ENCODE measurements at regions not wholly inside any gene's neighbourhood (a gene's known extent, or its start where the extent isn't known, plus 50 kb on each side); places are given as distances from the start of the nearest gene placed in this dataset.

DNA sequence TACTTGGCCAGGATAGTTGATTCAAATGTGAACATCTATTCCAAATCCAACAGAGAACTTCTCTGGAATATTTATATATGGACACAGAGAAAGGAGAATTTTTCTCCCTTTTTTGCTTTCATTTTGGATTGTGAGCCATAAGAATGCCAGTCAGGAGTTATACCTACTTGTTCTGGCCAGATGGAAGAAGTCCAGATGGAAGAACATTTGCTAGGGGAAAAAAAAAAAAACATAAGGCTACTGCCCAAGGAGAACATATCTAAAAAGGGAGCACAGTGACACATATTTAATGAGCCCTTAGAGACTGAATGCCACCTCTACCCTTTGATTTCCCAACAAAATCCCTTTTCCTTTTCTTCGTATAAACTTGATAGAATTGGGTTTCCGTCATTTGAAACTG lies 61.7 kb upstream of the PPP2R2B start:
- DNase-seq = no peak

GRCh38 chr5:146944019-146944418 lies 65.5 kb upstream of the PPP2R2B start:
- DNase-seq = no peak

DNA sequence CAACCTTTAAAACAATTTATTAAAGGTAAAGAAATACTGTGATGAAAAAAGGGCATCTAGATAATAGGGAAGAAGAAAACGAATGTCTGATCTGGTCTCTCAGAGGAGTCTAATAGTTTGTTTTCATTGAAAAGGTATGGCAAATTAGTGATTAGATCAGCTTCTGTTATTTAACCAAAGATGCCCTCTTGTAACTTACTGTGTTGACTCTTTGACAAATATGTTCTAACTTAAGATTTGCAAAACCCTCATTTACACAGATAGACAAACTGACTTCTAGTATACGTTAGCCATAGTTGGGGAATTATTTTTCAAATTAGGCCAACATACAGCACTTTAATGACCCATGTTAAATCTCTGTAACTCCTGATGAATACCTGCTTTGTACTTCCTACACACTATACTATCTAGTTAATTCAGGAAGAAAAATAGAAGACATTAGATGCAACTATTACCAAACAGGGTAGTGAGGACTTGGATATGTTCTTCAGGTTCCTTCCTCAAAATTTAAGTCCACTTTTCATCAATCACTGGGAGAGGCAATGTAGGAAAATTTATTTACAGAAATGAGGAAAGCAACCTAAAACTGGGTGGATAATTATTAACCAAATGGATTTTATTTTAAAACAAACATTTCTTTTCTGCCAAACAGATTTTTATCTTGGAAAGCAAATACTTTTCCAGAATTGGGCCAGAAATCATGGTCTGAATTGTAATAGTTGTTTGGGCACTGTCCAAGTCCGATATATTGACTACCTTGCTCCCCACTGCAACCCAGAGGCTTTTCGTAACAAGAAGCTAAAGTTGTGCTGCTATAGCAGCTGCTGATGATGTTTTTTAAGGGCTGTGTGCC lies 66.4 kb upstream of the PPP2R2B start:
- DNase-seq = no peak

DNA sequence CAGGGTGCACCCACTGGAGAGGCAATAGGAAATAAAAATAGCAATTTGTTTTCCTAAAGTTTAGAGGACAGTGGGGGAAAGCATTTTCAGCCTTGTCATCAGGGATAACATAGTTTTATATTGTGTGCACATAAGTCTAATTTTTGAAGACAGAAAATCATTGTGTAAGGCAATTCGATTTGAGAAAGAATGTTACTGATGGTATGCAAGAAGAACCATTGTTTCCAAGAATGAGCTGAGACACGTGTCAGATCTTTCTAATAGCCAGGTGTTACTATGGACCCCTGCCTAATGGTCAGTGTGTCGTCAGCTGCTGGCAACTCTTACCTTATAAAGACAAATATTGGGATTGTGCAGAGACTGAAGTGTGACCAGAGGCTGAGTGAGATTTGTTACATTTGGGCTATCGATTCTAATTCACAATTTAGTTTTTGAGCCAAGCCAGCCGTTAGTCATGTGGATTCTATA lies 67.1 kb upstream of the PPP2R2B start:
- DNase-seq = no peak

DNA sequence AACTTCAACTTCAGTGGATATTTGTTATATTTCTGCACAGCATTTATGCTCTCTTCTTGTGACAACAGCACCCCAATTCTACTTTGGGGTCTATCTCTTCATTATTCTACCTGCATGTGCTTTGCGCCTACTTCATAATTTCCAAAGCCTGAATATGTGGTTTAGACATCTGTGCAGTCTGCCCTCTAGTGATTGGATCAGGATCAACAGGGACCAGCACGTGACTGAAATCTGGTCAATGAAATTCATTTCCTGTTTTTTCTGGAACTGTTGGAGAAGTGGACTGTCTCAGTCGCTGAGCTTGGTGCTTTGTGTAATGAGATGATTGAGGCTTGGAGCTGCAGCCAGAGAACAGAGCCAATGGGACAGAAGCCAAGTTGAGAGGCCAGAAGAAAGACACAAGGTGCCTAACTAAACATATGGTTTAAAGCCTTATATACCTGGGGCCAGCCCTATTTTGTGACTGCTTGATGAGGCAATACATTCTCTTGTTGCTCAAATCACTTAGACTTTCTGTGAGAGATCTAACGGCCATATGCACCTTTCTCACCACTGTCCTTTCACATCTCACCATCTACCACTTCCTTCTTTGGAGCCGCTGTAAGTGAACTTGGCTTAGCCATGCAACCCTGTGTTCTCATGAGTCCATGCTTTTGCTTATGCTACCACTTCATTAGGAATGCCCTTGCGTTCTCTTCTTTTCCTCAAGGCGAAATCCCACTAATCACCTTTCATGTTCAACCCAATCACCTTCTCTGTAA lies 68.8 kb upstream of the PPP2R2B start:
- DNase-seq = peak; percentile 12

DNA sequence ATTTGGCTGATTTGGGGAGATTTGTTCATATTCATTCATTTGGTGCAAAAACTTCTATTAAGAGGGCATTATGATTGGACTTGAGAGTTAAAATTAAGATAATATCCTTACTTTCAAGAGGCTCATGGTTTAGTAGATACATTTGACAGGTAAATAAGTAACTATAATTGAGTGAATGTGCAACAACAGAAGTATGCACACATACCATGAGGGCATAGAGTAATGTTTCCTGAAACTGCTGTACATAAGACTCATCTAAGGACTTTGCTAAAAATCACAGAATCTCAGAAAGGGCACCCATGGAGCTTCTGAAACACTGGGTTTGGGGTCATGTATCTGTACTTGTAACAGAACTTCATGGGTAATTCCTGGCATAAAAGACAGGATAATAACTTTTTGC lies 70.1 kb upstream of the PPP2R2B start:
- DNase-seq = no peak

DNA sequence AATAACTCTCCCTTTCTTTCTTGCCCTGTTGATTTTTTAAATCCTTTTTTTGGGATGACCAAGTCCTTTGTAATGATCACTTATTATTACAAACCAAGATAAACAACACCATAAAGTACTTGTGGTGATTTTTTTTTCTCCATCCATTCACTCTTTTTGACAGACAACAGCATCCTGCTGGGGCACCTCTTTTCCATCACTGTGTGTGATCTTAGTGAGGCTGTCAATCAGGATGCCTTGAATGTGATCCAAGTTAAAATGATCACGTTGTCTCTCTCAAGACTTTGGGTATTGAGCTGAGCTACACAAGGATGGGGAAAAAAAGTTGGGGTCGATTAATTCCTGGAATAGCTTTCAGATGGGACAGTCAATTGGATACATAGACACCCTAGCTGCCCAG lies 73.6 kb upstream of the PPP2R2B start:
- no peak for DNase-seq

GRCh38 chr5:146956217-146956616 lies 77.7 kb upstream of the PPP2R2B start:
- DNase-seq = no peak

DNA sequence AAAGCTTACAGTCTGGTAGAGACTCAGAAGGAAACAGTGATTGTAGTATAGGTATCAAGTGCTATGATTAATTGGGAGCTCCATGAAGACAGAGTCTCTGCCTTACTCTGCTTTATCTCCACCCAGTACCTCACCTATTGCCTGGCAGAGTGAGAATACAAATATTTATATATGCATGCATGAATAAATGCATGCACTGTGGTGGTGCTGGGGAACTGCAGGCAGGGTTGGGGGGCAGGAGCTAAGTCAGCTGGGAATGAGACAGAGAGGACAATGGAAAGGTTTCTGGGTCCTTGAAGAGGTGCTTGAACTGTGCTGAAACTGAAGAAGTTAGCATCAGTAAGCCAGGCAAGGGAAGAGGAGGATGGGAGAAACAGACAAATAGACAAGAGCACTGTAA lies 80.8 kb upstream of the PPP2R2B start:
- DNase-seq = no peak

- DNase-seq = no peak
Measured at GRCh38 chr5:146962801-146963355, 84.3 kb upstream of the PPP2R2B start.

DNA sequence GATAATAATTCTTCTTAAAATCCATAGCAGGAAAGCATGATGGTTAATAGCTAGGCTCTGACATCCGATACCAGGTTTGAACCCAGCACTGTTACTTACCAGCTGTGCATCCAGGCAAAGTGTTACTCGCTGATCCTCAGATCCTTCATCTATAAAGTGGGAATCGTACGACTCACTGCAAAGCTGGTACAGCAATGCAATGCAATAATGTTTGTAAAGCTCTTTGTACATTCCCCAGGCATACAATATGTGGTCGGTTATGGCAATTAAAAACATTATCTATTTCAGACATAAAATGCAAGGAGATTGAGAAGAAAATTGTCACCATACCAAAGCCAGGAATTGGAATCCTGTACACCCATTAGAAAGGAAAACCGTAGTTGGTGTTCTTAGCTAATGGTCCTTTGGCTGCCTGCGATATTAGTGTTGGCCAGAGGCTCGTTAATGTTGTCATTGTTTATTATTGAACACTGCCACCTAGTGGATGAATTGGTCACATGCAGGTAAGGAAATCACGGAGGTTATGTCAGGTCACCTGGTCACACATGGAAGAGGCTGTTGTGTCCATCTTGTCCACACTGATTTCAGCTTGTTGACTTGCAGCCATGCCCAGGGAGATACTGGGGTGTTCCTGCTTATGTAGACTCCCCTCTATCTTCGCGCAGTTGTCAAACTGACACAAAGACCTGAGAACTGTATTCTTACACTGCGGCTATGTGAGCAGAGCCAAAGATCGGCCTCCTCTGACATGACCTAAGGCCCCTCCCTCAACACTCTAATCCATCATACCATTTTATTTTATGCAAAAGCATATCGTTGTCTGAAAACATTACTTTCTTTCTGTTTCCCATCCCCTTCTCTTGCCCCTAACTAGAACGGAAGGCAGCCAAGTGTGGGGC lies 87.5 kb upstream of the PPP2R2B start:
- peak; percentile 82 for DNase-seq

GRCh38 chr5:146967646-146968045 lies 89.1 kb upstream of the PPP2R2B start:
- peak; percentile 3 for DNase-seq

DNA sequence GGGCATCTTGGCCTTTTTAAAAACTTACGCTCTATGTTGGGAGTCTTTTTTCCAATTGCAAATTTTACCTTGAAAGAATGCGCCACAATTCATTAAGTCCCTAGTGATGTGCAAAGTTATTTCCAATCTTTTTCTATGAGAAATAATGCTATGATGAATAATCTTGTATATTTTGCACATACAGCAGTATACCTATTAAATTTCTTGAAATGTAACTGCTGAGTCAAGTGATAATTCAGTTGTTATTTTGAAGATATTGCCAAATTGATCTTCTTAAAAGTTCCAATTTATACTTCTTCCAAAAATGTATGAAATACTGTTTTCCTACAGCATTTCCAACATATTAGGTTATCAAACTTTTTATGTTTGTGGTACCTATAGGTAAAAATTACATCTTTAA lies 92.8 kb upstream of the PPP2R2B start:
- no peak for DNase-seq

GRCh38 chr5:146986469-146986868 lies 107.9 kb upstream of the PPP2R2B start:
- DNase-seq = no peak

DNA sequence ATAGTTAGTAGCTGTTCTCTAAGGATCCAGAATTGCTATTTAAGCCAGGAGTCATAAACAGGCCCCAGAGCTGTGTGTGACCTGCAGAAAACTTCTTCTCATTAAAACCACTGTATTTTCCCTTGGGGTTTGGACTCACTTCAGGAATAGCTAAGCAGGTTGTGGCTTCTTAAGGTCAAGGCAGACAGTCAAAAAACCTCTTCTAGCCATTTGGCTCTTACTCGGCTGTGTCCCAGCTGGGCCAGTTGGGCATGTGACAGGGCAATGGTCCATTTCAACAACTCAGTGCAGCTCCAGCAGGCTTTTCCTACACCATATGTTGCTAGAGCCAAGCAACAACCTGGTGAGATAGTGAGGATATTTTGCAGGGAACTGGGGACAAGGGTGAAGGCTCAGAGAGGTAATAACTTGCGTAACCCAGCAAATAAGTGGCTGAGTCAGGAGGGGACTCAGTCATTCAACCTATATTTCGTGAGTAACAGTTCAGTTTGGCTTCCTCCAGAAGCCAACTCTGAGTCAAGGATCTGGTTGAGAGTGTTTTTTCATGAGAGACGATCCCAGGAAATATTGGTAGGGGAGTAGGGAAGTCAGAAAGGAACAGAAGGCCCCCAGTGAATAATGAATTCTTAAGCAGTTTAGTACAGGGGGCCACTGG lies 115.4 kb upstream of the PPP2R2B start:
- no peak for DNase-seq

GRCh38 chr5:146995878-146996277 lies 117.3 kb upstream of the PPP2R2B start:
- no peak for DNase-seq

GRCh38 chr5:147015405-147015804 lies 136.8 kb upstream of the PPP2R2B start:
- DNase-seq = no peak

DNA sequence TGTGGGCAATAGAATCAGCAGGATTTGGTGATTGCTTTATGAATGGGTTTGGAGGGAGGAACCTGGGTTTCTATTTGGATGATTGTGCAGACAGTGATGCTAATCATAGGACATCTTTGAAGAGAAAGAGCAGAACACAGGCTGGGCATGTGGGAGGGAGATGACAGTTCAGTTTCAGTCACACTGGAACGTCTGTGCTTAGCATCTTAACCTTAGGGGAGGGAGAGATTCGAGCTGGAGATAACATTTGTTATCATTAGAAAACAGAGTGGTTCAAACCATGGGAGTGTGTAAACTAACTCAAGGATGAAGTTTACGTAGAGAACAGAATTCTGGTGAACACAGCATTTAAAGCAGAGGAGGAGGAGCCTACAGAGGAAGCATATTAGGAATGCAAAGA lies 138.6 kb upstream of the PPP2R2B start:
- DNase-seq = no peak

GRCh38 chr5:147017621-147018020 lies 139.1 kb upstream of the PPP2R2B start:
- no peak for DNase-seq

DNA sequence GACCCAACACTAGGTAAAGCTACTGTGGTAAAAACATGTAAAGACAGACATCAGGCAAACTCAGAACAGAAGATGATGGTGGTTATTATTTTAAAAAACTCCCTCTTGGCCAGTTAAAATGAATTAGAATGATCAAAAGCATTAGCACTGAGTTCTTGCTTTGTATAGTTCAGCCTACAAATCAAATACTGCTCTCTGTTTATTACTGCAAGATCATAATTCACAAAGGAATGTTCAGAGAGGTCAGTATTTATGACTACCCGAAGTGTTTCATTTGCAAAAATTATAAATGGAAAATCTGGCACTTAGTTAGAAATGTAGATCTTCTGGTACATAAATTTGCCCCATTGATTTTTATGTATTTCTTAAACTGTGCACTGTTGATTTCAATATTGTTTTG lies 140.3 kb upstream of the PPP2R2B start:
- DNase-seq = no peak

DNA sequence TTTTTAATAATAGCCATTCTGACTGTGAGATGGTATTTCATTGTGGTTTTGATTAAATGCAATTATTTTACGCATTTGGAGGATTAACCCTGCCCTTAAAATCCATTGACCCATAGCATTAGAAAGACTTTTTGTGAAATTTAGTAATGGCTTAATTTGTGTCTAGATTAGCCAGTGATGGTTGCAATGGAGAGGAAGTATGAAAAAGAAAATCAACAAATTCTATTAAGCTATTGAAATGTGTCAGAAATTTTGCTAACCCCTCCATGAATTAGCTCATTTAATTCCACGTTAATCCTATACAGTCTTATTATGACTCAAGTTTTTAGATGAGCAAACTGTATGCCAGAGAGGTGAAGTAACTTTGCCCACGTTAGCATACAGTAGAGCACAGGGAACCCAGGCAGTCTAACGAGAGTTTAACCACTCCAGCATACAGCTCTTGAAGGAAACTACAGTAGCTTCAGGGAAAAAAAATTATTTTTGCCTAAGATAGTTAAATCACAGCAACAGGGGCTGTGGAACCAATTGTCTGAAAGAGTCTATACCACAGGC lies 158.2 kb upstream of the PPP2R2B start:
- no peak for DNase-seq
